Transverse colon (tissue), 4 donors: ENCODE measurements at regions not wholly inside any gene's neighbourhood (a gene's known extent, or its start where the extent isn't known, plus 50 kb on each side); places are given as distances from the start of the nearest gene placed in this dataset.

Experiments
- POLR2A ChIP-seq: fragments of 450-650 bp; IDR thresholded peaks from one replicate; pipeline ENCODE4 v1.6.1; 2016; ENCODE audit warnings: antibody characterized with exemption, mild to moderate bottlenecking, moderate library complexity
- POLR2AphosphoS5 ChIP-seq, 3 donors: sonication (generic); formaldehyde crosslinking; IDR thresholded peaks; one replicate each; pipeline ENCODE4 v1.6.1; 2016; ENCODE audit warnings: antibody characterized with exemption in 3 of 3
- TF ChIP-seq, protein P1 (sequence below), 5 experiments: fragments of 200-600 bp in 3 of 5; fragments of 450-650 bp in 2 of 5; sonication (generic) in 3 of 5; IDR thresholded peaks; 1 replicate in 2 of 5; 2 replicates in 3 of 5; pipeline ENCODE4 v1.5.1; 2016 to 2017; ENCODE audit warnings: antibody characterized with exemption in 5 of 5, inconsistent platforms in 3 of 5, mild to moderate bottlenecking in 2 of 5, moderate library complexity in 1 of 5

DNA sequence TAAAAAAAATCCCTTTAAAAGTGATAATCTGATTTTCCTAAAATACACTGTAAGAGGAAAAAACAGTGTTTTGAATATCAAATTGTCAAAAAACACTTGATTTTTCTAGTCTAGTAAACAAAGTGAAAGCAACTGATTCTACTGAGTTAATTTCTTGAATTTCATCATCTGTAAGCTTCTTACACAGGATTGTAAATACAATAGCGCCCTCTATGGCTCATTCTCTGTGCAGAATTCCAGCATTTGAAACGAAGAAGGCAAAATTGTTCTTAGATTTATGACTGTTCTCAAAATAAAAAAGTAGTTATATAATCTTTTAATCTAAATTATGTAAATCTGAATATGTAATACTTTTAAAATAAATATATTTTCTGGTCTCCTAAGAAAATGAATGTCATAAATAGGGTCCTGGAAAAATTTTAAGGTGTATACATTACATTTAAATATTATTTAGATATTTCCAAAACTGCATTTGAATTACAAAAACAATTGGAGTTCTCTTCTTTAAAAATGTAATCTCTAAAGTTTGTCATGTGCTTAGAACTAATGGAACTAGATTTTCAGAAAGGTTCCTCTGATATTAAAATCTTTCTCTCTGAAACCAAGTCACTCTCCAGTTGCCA is 176.9 kb upstream of the MC4R start:
- TF ChIP-seq POLR2A (no peak), POLR2AphosphoS5 (IDR thresholded peaks at IDR 0.05) (no peak)
- TF ChIP-seq, protein P1, sequence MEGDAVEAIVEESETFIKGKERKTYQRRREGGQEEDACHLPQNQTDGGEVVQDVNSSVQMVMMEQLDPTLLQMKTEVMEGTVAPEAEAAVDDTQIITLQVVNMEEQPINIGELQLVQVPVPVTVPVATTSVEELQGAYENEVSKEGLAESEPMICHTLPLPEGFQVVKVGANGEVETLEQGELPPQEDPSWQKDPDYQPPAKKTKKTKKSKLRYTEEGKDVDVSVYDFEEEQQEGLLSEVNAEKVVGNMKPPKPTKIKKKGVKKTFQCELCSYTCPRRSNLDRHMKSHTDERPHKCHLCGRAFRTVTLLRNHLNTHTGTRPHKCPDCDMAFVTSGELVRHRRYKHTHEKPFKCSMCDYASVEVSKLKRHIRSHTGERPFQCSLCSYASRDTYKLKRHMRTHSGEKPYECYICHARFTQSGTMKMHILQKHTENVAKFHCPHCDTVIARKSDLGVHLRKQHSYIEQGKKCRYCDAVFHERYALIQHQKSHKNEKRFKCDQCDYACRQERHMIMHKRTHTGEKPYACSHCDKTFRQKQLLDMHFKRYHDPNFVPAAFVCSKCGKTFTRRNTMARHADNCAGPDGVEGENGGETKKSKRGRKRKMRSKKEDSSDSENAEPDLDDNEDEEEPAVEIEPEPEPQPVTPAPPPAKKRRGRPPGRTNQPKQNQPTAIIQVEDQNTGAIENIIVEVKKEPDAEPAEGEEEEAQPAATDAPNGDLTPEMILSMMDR (IDR thresholded peaks at IDR 0.05) = peak; percentile 56 to 70 (median 62)
